ENCODE measurements at regions not wholly inside any gene's neighbourhood (a gene's known extent, or its start where the extent isn't known, plus 50 kb on each side); places are given as distances from the start of the nearest gene placed in this dataset.

DNA sequence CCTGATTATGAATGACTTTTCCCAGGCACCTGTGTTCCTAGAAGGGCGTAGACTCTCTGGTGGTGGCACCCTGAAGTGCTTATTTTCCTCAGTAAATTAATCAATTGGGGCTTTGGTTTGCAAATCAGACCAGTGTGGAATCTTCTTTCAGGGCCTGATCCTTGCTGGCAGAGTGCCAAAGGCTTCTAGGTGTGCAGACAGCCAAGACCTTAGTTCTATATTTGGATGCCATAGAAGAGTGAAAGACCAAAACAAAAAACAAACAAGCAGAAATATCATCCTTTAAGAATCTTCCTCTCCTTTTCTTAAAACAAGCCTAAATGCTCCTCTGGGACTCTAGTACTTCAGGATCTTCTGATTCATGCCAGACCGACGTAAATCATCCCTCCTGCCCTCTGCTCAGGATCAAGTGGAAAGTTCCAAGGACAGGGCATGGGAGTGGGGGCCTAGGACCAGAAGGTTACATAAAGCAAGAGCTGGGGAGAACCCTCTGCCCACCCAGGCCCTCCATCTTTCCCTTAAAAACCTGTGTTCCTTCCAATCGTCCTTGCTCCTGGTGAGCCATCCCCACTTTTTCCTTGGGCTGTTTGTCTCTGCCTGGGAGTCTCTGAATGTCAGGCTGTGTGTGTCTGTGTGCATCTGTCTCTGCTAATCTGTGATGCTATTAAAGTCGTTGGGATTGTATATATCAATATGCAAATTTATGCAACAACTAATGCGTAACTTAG is 70.5 kb upstream of the MYLIP start:
- no peak for TF ChIP-seq TAF1 (IDR thresholded peaks at IDR 0.05; ENCODE audit: low read depth)
- TF ChIP-seq RAD21 (IDR thresholded peaks at IDR 0.05; ENCODE audit: low read depth): no peak
- no peak for TF ChIP-seq CEBPB (IDR thresholded peaks at IDR 0.05)
- no peak for TF ChIP-seq EGR1 (IDR thresholded peaks at IDR 0.05)
- TF ChIP-seq NFIC (IDR thresholded peaks at IDR 0.05): no peak
- TF ChIP-seq, protein P1, sequence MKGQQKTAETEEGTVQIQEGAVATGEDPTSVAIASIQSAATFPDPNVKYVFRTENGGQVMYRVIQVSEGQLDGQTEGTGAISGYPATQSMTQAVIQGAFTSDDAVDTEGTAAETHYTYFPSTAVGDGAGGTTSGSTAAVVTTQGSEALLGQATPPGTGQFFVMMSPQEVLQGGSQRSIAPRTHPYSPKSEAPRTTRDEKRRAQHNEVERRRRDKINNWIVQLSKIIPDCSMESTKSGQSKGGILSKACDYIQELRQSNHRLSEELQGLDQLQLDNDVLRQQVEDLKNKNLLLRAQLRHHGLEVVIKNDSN (IDR thresholded peaks at IDR 0.05): no peak
- TF ChIP-seq, protein P2, sequence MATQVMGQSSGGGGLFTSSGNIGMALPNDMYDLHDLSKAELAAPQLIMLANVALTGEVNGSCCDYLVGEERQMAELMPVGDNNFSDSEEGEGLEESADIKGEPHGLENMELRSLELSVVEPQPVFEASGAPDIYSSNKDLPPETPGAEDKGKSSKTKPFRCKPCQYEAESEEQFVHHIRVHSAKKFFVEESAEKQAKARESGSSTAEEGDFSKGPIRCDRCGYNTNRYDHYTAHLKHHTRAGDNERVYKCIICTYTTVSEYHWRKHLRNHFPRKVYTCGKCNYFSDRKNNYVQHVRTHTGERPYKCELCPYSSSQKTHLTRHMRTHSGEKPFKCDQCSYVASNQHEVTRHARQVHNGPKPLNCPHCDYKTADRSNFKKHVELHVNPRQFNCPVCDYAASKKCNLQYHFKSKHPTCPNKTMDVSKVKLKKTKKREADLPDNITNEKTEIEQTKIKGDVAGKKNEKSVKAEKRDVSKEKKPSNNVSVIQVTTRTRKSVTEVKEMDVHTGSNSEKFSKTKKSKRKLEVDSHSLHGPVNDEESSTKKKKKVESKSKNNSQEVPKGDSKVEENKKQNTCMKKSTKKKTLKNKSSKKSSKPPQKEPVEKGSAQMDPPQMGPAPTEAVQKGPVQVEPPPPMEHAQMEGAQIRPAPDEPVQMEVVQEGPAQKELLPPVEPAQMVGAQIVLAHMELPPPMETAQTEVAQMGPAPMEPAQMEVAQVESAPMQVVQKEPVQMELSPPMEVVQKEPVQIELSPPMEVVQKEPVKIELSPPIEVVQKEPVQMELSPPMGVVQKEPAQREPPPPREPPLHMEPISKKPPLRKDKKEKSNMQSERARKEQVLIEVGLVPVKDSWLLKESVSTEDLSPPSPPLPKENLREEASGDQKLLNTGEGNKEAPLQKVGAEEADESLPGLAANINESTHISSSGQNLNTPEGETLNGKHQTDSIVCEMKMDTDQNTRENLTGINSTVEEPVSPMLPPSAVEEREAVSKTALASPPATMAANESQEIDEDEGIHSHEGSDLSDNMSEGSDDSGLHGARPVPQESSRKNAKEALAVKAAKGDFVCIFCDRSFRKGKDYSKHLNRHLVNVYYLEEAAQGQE (IDR thresholded peaks at IDR 0.05; ENCODE audit: low read depth): no peak

DNA sequence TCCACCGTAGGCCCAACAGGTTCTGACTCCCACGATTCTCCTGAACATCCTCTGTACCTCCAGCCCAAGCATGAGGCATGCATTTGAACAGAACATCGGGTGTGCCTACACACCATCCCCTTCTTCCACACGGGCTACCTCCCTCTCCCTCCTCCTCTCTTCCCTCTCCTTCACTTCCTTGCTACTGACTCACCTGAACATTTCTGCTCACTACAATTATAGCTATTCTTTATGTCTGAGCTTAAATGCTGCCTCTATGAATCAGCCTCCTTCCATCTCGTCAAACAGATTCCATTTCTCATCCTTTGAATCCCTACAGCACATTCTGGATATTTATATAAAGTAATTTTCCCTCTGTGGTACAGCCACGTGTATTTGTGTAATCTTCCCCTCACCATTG is 71.4 kb upstream of the MYLIP start:
- no peak for TF ChIP-seq NFIC (IDR thresholded peaks at IDR 0.05)
- no peak for TF ChIP-seq YY1 (IDR thresholded peaks at IDR 0.05; ENCODE audit: low read depth)
- no peak for TF ChIP-seq TEAD4 (IDR thresholded peaks at IDR 0.05)
- no peak for TF ChIP-seq CEBPB (IDR thresholded peaks at IDR 0.05)
- TF ChIP-seq, protein P2 (IDR thresholded peaks at IDR 0.05; ENCODE audit: low read depth): no peak
- TF ChIP-seq, protein P3, sequence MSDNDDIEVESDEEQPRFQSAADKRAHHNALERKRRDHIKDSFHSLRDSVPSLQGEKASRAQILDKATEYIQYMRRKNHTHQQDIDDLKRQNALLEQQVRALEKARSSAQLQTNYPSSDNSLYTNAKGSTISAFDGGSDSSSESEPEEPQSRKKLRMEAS (IDR thresholded peaks at IDR 0.05): no peak
- TF ChIP-seq TAF1 (IDR thresholded peaks at IDR 0.05; ENCODE audit: low read depth): no peak
- TF ChIP-seq ZBTB7A (IDR thresholded peaks at IDR 0.05; ENCODE audit: low read depth): no peak
- TF ChIP-seq, protein P1 (IDR thresholded peaks at IDR 0.05): no peak
- no peak for TF ChIP-seq CREB1 (IDR thresholded peaks at IDR 0.05; ENCODE audit: low read depth)
- TF ChIP-seq RAD21 (IDR thresholded peaks at IDR 0.05; ENCODE audit: low read depth): no peak
- TF ChIP-seq EGR1 (IDR thresholded peaks at IDR 0.05): no peak
- TF ChIP-seq FOXM1 (IDR thresholded peaks at IDR 0.05; ENCODE audit: borderline replicate concordance, low read depth): no peak
- TF ChIP-seq EP300 (IDR thresholded peaks at IDR 0.05; ENCODE audit: borderline replicate concordance): no peak
- no peak for TF ChIP-seq TCF12 (IDR thresholded peaks at IDR 0.05; ENCODE audit: low read depth)

DNA sequence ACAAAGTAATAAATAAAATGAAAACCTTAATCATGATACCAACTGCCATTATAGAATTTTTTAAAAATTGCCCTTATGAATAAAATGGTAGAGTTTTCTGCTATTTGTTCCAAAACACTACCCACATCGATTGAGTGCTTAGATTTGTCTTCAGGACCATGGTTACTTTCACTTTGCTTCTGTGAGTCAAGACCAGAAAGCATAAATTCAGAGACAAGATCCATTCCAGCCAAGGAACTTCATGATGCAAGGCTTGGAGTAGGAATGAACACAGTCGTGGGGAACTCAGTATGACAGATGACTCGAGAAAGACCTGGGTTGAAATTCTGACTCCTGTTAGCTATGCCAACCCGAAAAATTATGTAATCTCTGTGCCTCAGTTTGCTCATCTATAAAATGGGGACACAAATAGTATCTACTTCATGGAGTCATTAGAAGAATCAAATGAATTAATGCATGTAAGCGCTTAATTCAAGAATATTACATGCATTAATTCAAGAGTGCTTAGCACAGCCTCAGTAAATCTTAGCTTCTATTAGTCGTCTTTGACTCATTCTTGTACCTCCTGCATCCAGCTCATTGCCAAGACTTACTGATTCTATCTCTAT is 72.5 kb upstream of the MYLIP start:
- TF ChIP-seq, protein P2 (IDR thresholded peaks at IDR 0.05; ENCODE audit: low read depth): no peak
- TF ChIP-seq CREB1 (IDR thresholded peaks at IDR 0.05; ENCODE audit: low read depth) (no peak), NFIC (IDR thresholded peaks at IDR 0.05) (no peak), TAF1 (IDR thresholded peaks at IDR 0.05; ENCODE audit: low read depth) (no peak), ZBTB7A (IDR thresholded peaks at IDR 0.05; ENCODE audit: low read depth) (no peak), TCF12 (IDR thresholded peaks at IDR 0.05; ENCODE audit: low read depth) (no peak), EGR1 (IDR thresholded peaks at IDR 0.05) (no peak), CEBPB (IDR thresholded peaks at IDR 0.05) (no peak), YY1 (IDR thresholded peaks at IDR 0.05; ENCODE audit: low read depth) (no peak)

DNA sequence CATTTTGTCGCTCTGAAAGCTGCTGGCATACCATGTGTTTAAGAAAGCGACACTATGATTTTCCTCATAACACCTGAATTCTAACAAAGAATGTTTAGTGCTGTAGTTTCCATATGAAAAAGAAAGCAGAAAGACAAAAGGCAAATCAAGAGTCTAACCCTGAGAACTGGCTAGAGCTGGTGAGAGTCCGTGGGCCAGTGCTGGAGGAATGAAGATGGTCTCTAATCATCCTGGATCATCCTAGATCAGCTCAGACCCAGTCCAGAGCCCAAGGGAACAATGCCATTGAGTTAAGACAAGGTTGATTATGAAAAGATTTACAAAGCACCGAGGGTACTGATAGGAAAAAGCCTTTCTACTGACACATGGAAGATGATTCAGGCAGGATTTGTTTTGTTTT is 73.0 kb upstream of the MYLIP start:
- TF ChIP-seq TEAD4 (IDR thresholded peaks at IDR 0.05) (no peak), CEBPB (IDR thresholded peaks at IDR 0.05) (no peak), RAD21 (IDR thresholded peaks at IDR 0.05; ENCODE audit: low read depth) (no peak), NFIC (IDR thresholded peaks at IDR 0.05) (no peak), EP300 (IDR thresholded peaks at IDR 0.05; ENCODE audit: borderline replicate concordance) (no peak), TCF12 (IDR thresholded peaks at IDR 0.05; ENCODE audit: low read depth) (no peak), YY1 (IDR thresholded peaks at IDR 0.05; ENCODE audit: low read depth) (no peak), FOXM1 (IDR thresholded peaks at IDR 0.05; ENCODE audit: borderline replicate concordance, low read depth) (no peak), EGR1 (IDR thresholded peaks at IDR 0.05) (no peak), TAF1 (IDR thresholded peaks at IDR 0.05; ENCODE audit: low read depth) (no peak), CREB1 (IDR thresholded peaks at IDR 0.05; ENCODE audit: low read depth) (no peak), ZBTB7A (IDR thresholded peaks at IDR 0.05; ENCODE audit: low read depth) (no peak)
- TF ChIP-seq, protein P2 (IDR thresholded peaks at IDR 0.05; ENCODE audit: low read depth): no peak
- TF ChIP-seq, protein P3 (IDR thresholded peaks at IDR 0.05): no peak
- TF ChIP-seq, protein P1 (IDR thresholded peaks at IDR 0.05): no peak
